ENCODE measurements at regions not wholly inside any gene's neighbourhood (a gene's known extent, or its start where the extent isn't known, plus 50 kb on each side); places are given as distances from the start of the nearest gene placed in this dataset.

- no peaks in the 10 kb centered on the region for H3K9me3 ChIP-seq (ENCODE audit: control insufficient read depth in 1 of 2, insufficient read depth in 1 of 2, low read depth in 1 of 2, low read length in 2 of 2)
- no peak overlapping the region for H3K27ac ChIP-seq (ENCODE audit: low read depth, low read length)
- no peaks in the 10 kb centered on the region for H3K36me3 ChIP-seq (ENCODE audit: control insufficient read depth in 1 of 2, insufficient read depth in 2 of 2, low read length in 2 of 2)
- H4K20me1 ChIP-seq (ENCODE audit: insufficient read depth), result no peaks in the 10 kb centered on the region
- no peaks in the 10 kb centered on the region for H3K9me2 ChIP-seq (ENCODE audit: insufficient read depth)
- no peaks in the 10 kb centered on the region for H3K79me2 ChIP-seq (ENCODE audit: insufficient read depth, low read length)
- H3K4me3 ChIP-seq (replicated peaks in 1 of 2; ENCODE audit: low read depth in 1 of 2, low read length in 2 of 2), result no peak overlapping the region
- no peak overlapping the region for H3K4me2 ChIP-seq (ENCODE audit: low read length)
- DNase-seq (ENCODE audit: low read depth, low spot score) (no peak), ATAC-seq (no peak)
- H3K4me1 ChIP-seq (ENCODE audit: control insufficient read depth in 1 of 2, insufficient read depth in 2 of 2, low read length in 2 of 2), result no peaks in the 10 kb centered on the region
- no peak for TF ChIP-seq SRF (IDR thresholded peaks at IDR 0.05; ENCODE audit: low read depth)
- no peak for TF ChIP-seq RAD21 (IDR thresholded peaks at IDR 0.05; ENCODE audit: low read depth)
- TF ChIP-seq ZFX (IDR thresholded peaks at IDR 0.05), result no peak
- no peak for TF ChIP-seq CEBPB (IDR thresholded peaks at IDR 0.05; ENCODE audit: low read depth)
- TF ChIP-seq ZNF274 (IDR thresholded peaks at IDR 0.05; ENCODE audit: low read depth, low read length), result no peak
- no TSS peak for BruUV-seq (replicated peaks)
- RAD21 ChIA-PET (ENCODE audit: low non-redundant PET in 1 of 2, low total read pairs in 2 of 2, uncharacterized antibody in 2 of 2, unreplicated experiment in 2 of 2), result no interaction called here
- intact Hi-C loops (cut with micrococcal nuclease), result no loop called here
- 0 out of 2 replicates have a peak, but pooled peaks cover 14% of the 10 kb centered on the region for H3K27me3 ChIP-seq (ENCODE audit: insufficient read depth, low read length)
- no peak overlapping the region for H2AFZ ChIP-seq (ENCODE audit: low read depth, low read length, poor library complexity, severe bottlenecking)
- no peak overlapping the region for H3K9ac ChIP-seq (ENCODE audit: low read length)
- CTCF ChIA-PET, result no interaction called here
- POLR2A ChIA-PET, result no interaction called here
Measured at GRCh38 chr7:96824686-96825085, 115.0 kb upstream of the SEM1 start.

DNA sequence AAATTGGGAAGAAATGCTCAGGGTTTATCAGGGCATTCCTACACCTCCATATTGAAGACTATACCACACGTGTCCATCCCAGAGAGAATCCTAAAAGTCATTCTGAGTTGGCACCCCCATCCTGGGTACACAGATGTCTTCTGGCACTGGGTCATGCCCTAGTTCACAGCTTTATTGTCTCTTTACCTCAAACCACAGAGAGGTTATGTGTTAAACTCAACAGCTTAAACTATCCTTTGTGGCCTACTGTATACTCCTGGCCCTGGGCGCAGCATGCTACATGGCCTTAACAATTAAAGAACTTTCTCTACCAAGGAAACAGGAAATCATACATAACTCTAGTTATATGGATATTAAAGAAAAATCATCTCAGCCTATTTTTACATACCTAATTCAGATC lies 115.6 kb upstream of the SEM1 start:
- Histone ChIP-seq H3K27ac (ENCODE audit: low read depth, low read length) (no peak overlapping the region), H3K9me3 (ENCODE audit: control insufficient read depth in 1 of 2, insufficient read depth in 1 of 2, low read depth in 1 of 2, low read length in 2 of 2) (no peaks in the 10 kb centered on the region), H4K20me1 (ENCODE audit: insufficient read depth) (no peaks in the 10 kb centered on the region), H2AFZ (ENCODE audit: low read depth, low read length, poor library complexity, severe bottlenecking) (no peak overlapping the region), H3K79me2 (ENCODE audit: insufficient read depth, low read length) (no peaks in the 10 kb centered on the region), H3K27me3 (ENCODE audit: insufficient read depth, low read length) (0 out of 2 replicates have a peak, but pooled peaks cover 12% of the 10 kb centered on the region), H3K4me2 (ENCODE audit: low read length) (no peak overlapping the region), H3K36me3 (ENCODE audit: control insufficient read depth in 1 of 2, insufficient read depth in 2 of 2, low read length in 2 of 2) (no peaks in the 10 kb centered on the region), H3K4me1 (ENCODE audit: control insufficient read depth in 1 of 2, insufficient read depth in 2 of 2, low read length in 2 of 2) (no peaks in the 10 kb centered on the region), H3K9me2 (ENCODE audit: insufficient read depth) (no peaks in the 10 kb centered on the region), H3K4me3 (replicated peaks in 1 of 2; ENCODE audit: low read depth in 1 of 2, low read length in 2 of 2) (no peak overlapping the region), H3K9ac (ENCODE audit: low read length) (no peak overlapping the region)
- RAD21 ChIA-PET (ENCODE audit: low non-redundant PET in 1 of 2, low total read pairs in 2 of 2, uncharacterized antibody in 2 of 2, unreplicated experiment in 2 of 2), result no interaction called here
- intact Hi-C loops (cut with micrococcal nuclease), result no loop called here
- ATAC-seq (no peak), DNase-seq (ENCODE audit: low read depth, low spot score) (no peak)
- POLR2A ChIA-PET, result no interaction called here
- CTCF ChIA-PET, result no interaction called here
- BruUV-seq (replicated peaks), result no TSS peak
- TF ChIP-seq EZH2 (IDR thresholded peaks at IDR 0.05), result no peak
- no peak for TF ChIP-seq FOSL1 (IDR thresholded peaks at IDR 0.05; ENCODE audit: low read depth)
- TF ChIP-seq CBX3 (IDR thresholded peaks at IDR 0.05; ENCODE audit: low read depth), result no peak
- TF ChIP-seq ZBTB33 (IDR thresholded peaks at IDR 0.05; ENCODE audit: extremely low read depth, insufficient replicate concordance, low read length), result no peak
- TF ChIP-seq POLR2A (IDR thresholded peaks at IDR 0.05; ENCODE audit: borderline replicate concordance, extremely low read depth, insufficient read depth, insufficient read length), result no peak
- TF ChIP-seq, protein P1, sequence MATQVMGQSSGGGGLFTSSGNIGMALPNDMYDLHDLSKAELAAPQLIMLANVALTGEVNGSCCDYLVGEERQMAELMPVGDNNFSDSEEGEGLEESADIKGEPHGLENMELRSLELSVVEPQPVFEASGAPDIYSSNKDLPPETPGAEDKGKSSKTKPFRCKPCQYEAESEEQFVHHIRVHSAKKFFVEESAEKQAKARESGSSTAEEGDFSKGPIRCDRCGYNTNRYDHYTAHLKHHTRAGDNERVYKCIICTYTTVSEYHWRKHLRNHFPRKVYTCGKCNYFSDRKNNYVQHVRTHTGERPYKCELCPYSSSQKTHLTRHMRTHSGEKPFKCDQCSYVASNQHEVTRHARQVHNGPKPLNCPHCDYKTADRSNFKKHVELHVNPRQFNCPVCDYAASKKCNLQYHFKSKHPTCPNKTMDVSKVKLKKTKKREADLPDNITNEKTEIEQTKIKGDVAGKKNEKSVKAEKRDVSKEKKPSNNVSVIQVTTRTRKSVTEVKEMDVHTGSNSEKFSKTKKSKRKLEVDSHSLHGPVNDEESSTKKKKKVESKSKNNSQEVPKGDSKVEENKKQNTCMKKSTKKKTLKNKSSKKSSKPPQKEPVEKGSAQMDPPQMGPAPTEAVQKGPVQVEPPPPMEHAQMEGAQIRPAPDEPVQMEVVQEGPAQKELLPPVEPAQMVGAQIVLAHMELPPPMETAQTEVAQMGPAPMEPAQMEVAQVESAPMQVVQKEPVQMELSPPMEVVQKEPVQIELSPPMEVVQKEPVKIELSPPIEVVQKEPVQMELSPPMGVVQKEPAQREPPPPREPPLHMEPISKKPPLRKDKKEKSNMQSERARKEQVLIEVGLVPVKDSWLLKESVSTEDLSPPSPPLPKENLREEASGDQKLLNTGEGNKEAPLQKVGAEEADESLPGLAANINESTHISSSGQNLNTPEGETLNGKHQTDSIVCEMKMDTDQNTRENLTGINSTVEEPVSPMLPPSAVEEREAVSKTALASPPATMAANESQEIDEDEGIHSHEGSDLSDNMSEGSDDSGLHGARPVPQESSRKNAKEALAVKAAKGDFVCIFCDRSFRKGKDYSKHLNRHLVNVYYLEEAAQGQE (IDR thresholded peaks at IDR 0.05; ENCODE audit: low read depth), result no peak
- no peak for TF ChIP-seq CEBPB (IDR thresholded peaks at IDR 0.05; ENCODE audit: low read depth)
- TF ChIP-seq ZFX (IDR thresholded peaks at IDR 0.05), result no peak
- no peak for TF ChIP-seq SIN3A (IDR thresholded peaks at IDR 0.05; ENCODE audit: low read depth)
- TF ChIP-seq EZH2phosphoT487 (IDR thresholded peaks at IDR 0.05; ENCODE audit: borderline replicate concordance), result no peak
- TF ChIP-seq ELF1 (IDR thresholded peaks at IDR 0.05; ENCODE audit: borderline replicate concordance, low read depth), result no peak
- TF ChIP-seq ZNF274 (IDR thresholded peaks at IDR 0.05; ENCODE audit: low read depth, low read length), result no peak
- TF ChIP-seq, protein P2, sequence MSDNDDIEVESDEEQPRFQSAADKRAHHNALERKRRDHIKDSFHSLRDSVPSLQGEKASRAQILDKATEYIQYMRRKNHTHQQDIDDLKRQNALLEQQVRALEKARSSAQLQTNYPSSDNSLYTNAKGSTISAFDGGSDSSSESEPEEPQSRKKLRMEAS (IDR thresholded peaks at IDR 0.05), result no peak
- no peak for TF ChIP-seq POLR2AphosphoS5 (IDR thresholded peaks at IDR 0.05; ENCODE audit: low read depth, low read length)
- no peak for TF ChIP-seq EGR1 (IDR thresholded peaks at IDR 0.05; ENCODE audit: low read depth)
- no peak for TF ChIP-seq YY1 (IDR thresholded peaks at IDR 0.05; ENCODE audit: extremely low read depth, insufficient replicate concordance, low read depth, low read length)
